ENCODE measurements at regions not wholly inside any gene's neighbourhood (a gene's known extent, or its start where the extent isn't known, plus 50 kb on each side); places are given as distances from the start of the nearest gene placed in this dataset.

DNA sequence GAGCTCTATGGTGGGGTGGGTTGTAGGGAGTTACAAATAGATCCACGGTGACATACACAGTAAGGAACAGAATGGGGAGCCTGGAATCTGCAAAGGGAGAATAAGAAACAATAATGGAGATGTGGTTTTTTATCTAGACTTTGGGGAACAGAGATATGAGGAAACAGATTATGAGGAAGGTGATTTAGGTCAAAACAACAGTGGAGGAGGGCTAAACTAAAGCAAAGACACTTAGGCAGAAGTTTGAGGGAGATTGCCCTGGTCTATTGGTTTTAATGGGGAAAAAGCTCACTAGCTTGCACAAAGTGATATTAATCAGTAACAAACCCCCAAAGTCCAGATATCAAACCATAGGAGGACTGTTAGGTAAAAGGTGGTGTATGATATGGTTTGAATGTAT lies 144.5 kb upstream of the DYRK2 start:
- no peak for DNase-seq

DNA sequence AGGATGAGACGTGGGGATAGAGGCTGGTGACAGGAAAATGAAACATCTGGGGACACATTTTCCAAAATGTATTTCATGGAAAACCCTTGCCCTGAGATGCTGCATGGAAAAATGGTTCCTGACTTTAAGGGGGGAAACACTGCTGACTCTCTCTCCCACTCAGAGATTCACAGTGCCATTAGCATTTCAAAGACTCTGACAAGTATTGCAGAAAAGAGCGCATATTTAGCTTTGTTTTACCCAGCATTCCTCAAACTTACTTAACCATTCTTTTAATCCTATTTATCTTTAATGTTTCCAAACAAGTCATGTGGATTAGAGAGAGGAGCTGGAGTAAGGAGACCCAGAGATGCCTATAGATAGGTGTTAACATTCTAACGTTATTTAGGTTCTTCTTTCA lies 141.8 kb upstream of the DYRK2 start:
- DNase-seq = no peak

DNA sequence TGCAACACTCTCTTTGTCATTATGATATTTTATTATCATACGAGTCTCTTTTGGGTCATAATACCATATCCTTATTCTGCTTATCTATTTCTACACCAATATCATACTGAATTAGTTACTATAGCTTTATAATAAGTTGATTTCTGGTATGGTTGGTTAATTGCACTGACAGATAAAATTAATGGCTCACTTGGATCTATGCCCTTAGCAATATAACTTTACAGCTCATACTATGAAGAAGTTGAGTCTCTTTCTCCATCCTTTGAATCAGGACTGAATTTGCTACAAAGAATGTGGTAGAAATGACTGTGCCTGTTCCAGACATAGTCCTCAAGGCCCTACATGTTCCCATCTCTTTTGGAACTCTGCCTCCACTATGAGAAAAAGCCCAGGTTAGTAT lies 139.7 kb upstream of the DYRK2 start:
- no peak for DNase-seq

DNA sequence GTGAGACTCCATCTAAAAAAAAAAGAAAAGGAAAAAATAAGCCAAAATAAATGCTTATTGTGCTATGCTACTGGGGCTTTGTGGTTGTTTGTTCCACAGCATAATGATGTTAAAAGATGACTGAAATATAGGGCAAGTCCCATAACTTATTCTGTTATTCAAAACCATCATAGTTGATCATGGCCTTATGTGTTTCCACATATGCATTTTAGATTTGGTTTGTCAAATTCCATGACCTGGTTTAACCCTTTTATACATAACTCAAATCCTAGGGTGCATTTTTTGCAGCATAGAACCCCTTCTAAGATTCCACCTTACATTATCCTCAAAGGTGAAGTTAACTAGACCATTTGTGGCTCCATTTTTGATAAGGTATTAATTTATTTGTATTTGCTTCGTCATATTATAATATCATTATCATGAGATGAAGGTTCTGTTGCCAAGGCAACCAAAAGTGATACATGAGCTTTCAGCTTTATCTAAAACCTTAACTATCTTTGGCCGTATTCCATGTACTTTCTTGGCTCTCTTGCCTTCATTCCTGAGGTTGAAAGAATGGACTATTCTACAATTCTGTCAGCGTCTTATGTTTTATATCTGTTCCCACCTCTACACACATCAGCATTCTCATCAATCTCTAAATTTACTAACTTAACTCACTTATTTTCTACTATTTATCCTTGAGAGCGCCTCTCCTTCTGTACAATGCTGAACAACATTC lies 138.7 kb upstream of the DYRK2 start:
- DNase-seq = no peak

DNA sequence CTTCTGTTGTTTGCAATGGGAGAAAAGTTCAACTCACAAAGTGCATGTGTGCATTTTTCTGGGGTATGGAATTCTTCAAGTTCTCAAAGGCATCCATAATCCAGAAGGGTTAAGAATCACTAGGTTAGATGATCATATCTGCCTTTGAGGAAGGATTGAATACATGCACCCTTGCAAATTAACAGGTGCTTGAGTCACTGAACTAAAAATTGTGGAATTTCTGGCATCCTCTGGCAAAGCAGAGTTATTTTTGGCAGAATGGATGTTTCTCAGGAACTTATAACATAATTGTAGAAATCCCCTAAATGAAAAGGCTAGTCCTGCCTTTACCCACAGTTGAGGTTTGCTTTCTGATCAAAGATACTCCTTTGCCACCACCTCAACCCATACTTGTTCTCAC lies 136.5 kb upstream of the DYRK2 start:
- DNase-seq = no peak

DNA sequence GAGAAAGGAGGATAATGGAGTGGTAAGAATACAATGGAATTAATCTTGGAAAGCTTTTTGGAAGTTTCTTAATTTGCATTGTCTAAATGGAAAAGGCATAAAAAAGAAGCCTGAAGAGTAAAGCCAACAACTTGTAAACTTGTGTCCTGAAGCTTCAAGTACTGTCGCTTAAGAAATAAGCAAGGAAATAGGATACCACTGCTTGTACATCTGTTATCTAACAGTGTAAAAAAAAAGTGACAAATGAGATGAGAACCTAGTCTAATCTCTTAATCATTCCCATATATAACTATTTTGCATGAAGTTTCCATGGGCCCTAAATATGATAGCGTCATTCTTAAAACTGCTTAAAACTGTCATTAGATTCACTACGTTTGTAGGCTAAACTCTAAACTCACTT lies 134.0 kb upstream of the DYRK2 start:
- DNase-seq = no peak

DNA sequence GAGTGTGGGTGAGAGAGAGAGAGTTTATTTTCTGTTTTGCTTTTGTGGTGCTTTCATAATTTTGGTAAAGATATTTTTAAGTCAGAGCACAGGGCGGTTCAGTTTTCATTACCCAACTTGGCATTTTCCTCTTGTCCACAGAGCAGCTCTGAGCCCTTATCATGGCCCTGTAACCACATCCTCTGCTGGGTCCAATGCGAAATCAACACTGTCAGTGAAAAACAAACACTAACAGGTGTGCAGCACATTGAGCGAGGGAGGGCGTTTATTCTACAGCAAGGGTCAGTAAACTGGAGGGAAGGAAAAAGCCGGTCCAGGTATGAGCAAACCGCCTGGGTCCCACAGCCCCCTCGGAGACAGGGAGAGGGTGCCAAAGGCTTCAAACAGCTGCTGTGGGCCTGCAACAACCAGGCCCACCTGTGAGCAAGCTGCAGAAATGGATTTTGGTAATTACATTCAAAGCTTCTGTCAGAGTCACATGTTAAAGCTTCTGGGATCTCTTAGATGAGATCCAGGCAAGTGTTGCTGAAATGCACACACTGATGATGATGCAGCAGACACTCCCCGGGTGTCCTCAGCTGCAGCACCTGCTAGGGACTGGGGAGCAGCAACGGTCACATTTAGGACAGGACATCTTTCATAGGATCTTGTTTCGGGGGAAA lies 132.7 kb upstream of the DYRK2 start:
- no peak for DNase-seq

DNA sequence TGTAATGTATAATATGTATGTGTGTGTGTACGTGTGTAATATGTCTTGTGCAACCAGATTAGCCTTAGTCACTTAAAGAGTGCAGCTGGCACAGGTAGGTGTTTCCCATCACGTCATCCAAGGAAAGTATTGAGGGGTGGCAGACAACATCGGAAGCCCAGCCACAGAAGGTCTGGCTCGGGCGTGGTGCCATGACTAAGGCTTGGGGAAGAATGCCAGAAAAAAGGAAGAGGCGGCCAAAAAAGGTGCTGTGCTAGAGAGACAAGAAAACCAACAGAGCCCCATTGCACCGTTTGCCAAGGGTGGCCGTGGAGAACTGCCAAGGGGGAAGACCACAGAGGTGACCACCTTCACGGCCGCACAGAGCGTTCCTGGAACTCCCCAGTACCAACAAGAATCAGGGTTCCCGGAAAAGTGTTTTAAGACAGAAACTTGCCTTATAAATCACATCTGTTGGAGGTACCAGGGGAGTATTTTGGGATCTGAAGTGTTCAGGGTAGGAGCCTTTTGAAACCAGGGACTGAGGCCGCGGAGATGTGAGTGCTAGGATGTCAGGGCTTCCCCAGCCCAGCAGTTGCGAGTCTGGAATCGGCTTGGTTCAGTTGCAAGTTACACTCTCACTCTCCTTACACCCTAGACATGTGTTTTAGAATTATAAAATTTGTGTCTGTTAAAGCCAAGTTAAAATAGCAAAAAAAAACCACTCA lies 131.2 kb upstream of the DYRK2 start:
- peak; percentile 81 for DNase-seq

DNA sequence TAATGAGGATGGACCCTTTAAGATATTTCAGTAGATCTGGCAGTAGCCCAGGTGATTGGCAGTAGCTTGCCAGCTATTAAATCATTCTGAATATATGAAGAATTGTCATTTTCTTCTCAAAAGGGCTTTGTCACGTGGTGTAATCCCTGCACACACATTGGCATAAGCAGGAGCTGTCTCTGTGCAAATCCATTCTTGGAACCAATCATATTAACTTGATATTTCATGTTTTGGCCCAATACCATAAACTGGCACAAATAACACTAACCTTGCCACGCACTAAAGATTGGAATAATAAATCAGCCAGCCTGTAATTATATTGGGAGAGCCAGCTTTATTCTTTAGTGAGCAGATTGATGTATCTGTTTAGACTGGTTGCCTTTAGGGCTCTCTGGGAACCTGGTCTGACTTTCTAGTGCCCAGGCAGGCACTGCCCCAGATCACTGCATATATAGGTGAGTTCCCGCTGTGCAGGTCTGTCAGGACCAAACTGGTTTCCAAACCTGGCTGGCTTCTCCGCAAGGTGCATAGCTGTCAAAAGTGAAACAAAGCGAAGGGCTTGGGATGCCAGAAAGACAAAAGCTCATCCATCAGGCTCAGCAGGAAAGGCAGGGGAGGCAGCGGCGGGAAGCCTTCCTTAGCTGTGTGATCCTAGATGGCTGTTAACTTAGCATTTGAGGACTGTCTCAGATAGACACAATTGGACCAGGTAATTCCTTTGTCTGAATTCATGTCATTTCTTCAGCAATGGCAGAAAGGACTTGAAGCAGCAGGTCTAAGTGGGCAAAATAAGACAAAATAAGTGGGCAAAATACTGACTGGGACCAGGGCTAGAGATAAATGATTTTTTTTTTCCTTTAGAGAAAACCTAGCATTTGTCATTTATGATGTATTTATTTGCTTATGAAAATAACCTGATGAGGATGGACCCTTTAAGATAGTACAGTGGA lies 128.8 kb upstream of the DYRK2 start:
- DNase-seq = no peak

DNA sequence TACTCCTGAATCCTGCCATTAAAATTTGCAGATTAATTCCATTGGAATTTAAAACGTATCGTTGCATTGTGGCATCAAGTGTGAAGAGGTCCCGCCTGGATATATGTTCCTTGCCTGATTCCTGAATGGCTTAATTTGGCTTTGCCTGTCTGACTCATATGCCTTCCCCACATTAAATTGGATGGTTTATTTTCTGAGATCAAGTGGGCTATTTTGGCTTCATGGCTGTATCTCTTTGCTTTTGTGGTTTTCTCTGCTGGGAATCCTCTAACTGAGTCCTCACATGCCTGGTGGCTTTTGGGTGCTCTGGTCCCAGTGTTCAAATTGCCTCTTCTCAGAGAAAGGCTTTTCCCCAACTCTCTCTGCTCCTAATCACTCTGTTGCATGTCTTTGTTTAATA lies 127.9 kb upstream of the DYRK2 start:
- no peak for DNase-seq

DNA sequence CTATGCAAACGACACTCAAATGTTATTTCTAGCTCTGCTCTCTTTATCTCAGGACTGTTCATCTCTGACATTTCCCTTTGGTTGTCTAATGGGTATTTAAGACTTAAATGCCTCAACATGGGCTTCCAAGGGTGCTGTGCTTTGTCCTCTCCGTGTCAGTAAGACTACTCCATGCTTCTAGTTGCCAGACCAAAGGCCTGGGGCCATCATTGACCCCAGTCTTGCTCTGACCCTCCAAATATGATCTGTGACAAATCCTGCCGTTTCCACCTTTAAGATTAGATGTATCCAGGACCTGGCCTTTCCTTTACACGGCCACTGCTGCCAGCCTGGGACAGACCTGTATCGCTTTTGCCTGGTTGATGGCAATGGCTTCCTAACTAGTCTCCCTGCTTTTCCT lies 126.3 kb upstream of the DYRK2 start:
- DNase-seq = no peak

DNA sequence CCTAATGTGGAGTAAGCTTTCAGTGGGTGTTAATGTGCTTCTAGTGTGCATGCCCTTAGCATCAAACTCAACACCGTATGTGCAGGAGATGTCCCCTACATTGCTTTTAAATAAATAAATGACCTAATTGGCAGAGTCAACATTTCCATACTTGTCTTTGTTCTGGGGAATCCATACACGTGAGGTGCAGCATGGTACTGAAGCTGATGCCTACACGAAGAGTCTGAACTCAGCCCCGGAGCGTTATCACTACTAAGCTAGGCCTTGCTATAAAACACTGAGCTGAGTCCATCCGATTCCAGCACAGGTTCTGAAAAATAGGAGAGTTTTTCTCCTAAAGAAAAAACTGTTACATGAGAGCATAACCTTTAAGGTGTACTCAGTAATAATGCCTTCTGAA lies 125.0 kb upstream of the DYRK2 start:
- no peak for DNase-seq

DNA sequence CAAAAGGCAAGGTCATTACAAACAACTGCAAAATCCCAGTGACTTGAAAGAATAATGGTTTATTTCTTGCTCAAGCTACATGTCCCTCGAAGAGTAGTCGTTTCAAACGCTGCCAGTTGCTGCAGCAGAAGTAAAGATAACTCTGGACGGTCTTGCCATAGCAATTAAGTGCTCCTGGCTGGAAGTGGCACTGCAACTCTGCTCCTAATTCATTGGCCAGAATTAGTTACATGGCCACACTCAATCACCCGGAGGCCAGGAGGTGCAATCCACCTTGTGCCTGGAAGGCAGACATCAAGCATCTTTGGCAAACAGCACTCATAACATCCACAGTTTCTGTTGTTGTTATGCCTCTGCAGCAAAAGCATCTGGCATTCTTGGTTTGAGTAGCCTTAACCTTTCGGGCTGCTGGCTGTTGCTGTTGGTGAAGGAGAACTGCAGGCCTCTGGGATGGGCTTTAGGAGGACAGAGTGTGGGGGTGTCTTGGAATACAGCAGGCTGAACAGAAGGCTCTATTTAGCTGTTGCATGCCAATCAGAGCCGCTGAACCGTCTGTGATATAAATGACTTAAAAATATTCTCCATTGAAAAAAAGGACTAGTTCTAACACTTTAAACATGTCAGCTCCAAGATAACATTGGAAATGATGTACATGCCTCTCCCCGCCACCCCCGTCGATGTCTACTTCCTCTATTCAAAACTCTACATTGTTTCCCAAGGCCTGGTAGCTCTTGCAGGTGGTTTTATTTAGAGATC lies 123.5 kb upstream of the DYRK2 start:
- DNase-seq = no peak

DNA sequence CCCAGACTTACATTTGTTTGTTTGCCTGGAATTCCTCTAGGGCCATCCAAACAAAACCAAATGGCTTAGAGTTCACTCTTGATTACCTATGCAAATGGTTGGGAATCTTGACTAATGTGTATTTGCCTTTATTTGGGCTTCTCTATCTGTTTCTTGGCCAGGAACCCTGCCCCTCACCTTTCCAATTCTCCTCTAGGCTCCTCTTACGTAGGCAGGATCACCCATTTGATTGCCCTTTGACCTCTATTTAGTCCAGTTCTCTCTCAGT lies 123.0 kb upstream of the DYRK2 start:
- no peak for DNase-seq

DNA sequence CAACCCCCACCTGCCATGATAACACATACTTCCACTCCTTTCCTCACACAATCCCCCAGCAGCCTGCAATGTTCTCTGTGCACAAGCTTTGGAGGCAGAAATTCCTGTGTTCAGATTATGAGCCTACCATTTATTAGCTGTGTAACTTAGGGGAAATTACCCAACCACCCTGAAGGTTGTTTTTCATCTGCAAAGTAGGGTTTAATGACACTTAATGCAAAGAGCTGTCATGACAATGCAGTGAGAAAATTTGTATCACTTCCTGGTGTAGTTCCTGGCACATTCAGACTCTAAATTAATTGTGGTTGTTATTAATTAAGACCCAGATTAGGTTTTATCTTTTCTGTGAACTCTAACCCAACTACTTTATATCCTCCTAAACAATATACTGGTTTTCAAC lies 122.4 kb upstream of the DYRK2 start:
- DNase-seq = no peak

DNA sequence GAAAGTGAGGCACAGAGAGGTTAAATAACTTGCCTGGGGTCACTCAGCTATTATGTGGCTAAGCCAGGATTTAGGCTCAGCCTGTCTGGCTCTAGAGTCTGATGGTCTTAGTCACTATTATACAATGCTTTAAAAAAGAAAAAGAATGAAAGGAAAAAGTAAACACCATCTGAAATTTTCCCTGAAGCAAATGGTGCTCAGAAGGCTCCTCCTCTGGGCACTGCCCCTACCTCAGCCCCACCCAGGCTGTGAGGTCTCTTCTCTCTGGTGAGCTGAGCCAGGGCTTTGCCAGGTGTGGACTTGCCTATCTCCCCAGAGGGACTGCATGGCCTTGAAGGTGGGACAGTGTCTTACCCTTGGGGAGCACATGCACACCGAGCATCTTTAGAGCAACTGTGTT lies 117.5 kb upstream of the DYRK2 start:
- no peak for DNase-seq

DNA sequence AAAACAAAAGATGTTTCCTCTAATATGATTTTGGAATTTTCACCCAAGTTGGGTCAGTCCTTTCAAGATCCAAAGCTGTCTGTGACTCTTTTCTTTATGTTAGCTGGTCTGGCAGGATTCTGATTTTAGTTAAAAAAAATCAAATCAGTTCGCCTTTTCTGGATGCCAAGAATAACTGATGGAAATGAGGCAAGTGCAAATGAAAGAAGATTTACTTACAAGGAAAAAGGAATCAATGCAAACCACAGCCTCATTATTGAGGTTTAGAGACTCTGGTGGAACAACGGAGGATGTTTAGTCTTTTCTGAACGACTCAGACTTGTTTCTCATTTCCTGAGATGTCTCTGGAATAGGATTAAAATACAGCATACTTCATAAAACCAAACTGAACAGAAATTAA lies 117.0 kb upstream of the DYRK2 start:
- no peak for DNase-seq

DNA sequence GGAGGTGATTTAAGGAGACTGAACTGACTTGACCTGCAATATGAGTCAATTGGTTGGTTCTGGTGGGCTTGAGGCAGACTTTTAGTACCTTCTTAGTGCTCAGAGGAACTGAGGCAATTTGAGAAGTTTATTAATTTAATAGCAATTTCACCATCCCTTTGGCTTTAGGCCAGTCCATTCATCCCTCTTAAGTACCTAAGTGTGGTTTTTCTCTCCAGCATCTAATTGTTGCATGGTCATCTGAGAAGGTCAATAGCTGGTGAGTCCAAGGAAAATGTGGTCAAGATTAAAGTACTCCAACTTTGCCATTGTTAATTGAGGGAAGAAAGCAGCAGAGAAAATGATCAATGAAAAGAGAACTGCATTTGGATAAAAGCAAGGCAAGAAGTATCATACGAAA lies 115.4 kb upstream of the DYRK2 start:
- DNase-seq = no peak

DNA sequence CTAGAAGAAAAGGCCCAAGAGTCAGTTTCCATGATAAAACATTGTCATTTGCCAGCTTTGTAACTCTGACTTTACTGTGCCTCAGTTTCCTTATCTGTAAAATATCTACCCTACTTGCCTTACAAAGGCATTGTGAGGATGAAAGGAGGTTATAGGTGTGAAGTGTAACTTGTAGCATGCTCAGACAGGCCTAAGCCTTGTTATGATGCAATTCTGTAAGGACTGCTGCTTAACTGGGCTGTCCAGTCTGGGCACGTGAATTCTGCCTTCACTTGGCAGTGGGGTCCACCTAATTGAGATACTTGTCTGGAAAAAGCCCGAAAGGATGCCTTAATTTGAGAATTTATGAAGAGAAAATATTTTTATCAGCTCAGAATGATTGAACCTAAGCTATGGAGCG lies 114.5 kb upstream of the DYRK2 start:
- no peak for DNase-seq

DNA sequence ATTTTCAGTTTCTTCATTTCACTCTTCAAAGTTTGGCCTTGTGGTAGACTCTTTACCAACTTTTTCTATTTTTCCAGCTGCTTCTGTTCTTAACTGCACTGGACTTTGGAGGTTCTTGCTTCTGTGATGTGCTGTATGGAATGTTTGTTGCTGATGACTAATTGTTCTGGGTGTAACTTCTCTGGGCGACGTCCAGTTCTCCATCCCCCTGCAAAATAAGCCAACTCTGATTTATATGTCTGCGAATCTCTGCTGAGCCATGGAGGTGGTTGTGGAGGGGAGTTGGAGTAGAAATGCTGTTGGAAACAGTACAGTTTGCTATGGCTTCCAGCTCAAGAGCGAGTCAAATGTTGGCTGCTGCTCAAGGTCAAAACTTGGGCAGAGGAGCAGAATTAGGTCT lies 113.9 kb upstream of the DYRK2 start:
- no peak for DNase-seq

DNA sequence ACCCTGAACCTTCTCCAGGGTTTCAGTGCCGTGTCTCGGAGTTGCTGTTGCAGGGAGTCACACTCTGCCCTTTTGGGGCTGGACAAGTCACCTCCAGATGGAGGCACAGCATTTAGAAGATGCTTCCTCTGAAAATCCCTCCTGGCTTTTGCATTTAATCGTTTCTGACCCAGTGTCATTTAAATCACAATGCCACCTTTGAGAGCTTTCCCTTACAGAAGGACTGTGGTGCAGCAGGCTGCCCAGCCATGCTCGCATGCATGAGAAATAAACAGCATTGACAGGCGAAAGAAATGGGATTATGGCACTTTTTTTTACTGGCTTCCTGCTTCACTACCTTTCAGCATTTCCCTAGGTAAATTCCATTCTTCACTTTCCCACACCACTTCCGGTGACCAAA lies 113.4 kb upstream of the DYRK2 start:
- no peak for DNase-seq

DNA sequence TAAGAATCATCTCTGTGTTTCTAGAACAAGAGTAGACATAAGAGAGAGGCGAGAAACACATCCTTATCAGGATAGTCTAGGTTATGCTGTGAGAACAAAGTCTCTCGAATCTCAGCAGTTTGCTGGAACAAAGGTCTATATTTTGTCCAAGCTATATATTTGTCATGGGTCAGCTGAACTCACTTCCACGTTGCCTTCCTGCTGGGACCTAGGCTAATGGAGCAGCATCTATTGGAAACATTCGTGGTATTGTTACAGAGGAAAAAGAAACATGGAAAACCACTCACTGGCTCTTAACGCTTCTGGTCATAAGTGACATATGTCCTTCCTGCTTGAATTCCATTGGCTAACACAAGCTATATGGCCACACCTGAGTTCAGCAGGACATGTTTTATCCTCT lies 112.6 kb upstream of the DYRK2 start:
- no peak for DNase-seq

DNA sequence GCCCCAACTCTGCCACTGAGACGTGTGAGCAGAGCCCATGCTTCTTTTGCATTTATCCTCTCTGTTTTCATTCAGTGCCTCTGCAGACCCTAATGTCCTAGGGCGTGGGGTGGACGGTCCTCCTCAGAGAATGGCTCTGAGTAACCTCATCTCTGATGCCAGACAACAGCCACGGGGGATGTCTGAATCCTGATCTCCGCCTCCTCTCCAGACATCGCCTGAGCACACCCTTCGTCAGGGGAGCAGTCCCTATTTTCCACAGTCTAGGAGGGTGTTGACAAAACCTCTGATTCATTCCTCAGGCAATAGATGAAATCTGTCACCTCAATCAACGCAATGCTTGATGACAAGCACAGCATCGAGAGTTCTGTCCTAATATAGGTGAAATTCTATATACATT lies 109.2 kb upstream of the DYRK2 start:
- no peak for DNase-seq
